A549 (cell line): ENCODE measurements at regions not wholly inside any gene's neighbourhood (a gene's known extent, or its start where the extent isn't known, plus 50 kb on each side); places are given as distances from the start of the nearest gene placed in this dataset.

Experiments
- ATAC-seq, 2 experiments: fragments of 200-7000 bp in 1 of 2; fragments of >200 bp in 1 of 2; cut with Nextera tagmentation in 1 of 2; cut with Tn5 transposase in 1 of 2; 3 replicates each; pipeline versions ENCODE4 v1.8.0 to v1.9.1; 2018 to 2020; ENCODE audit warnings: mild to moderate bottlenecking in 1 of 2, moderate library complexity in 1 of 2
- CTCF ChIA-PET: fragments of 300-600 bp; sonication (Branson Sonifier 250); formaldehyde crosslinking; extraction: SDS; loops from one replicate; lab custom pipeline; 2021; ENCODE audit warnings: antibody characterized with exemption, inconsistent platforms; lab: Yijun Ruan, JAX
- POLR2A ChIA-PET: fragments of 350-600 bp; formaldehyde crosslinking; extraction: SDS; loops from one replicate; lab custom pipeline; 2021; ENCODE audit warnings: antibody characterized with exemption, inconsistent platforms; lab: Yijun Ruan, JAX
- DNase-seq, 2 experiments: peaks; one replicate each; pipeline versions ENCODE4 v3.0.0 to v3.0.0-alpha.2; 2011 to 2016; ENCODE audit warnings: low read depth in 1 of 2, low spot score in 1 of 2
- FAIRE-seq: peaks from 2 replicates; lab custom pipeline; 2011; peaks lifted over from hg19 to GRCh38; lab: Jason Lieb, UNC
- H3K27ac ChIP-seq, 2 experiments: fragments of >200 bp; sonication (Bioruptor Twin); formaldehyde crosslinking; 3 replicates each; pipeline ENCODE4 v1.5.1; 2016 to 2017
- H3K4me1 ChIP-seq: fragments of >200 bp; sonication (Bioruptor Twin); formaldehyde crosslinking; 3 replicates; pipeline ENCODE4 v1.6.1; 2016
- H3K4me2 ChIP-seq: fragments of >200 bp; sonication (Bioruptor Twin); formaldehyde crosslinking; 3 replicates; pipeline ENCODE4 v1.6.1; 2016
- H3K4me3 ChIP-seq: fragments of >200 bp; sonication (Bioruptor Twin); formaldehyde crosslinking; 3 replicates; pipeline ENCODE4 v1.5.1; 2016
- H3K9me3 ChIP-seq: fragments of >200 bp; sonication (Bioruptor Twin); formaldehyde crosslinking; 3 replicates; pipeline ENCODE4 v1.6.1; 2016
- CHD2 ChIP-seq: fragments of 150-350 bp; IDR thresholded peaks from 2 replicates; pipeline ENCODE4 v1.6.1; 2014; ENCODE audit warnings: low read length; ENCODE audit not compliant: partially characterized antibody
- EHMT2 ChIP-seq: fragments of 200-600 bp; sonication (generic); IDR thresholded peaks from 2 replicates; pipeline ENCODE4 v1.6.1; 2016; ENCODE audit warnings: antibody characterized with exemption, low read depth, mild to moderate bottlenecking, moderate library complexity
- ESRRA ChIP-seq: fragments of 150-350 bp; IDR thresholded peaks from 2 replicates; pipeline ENCODE4 v1.6.1; 2014; ENCODE audit warnings: mild to moderate bottlenecking, low read length, borderline replicate concordance
- FOSB ChIP-seq: fragments of 250-450 bp; sonication (Bioruptor Pico); IDR thresholded peaks from 2 replicates; pipeline ENCODE4 v1.5.0; 2020; ENCODE audit warnings: mild to moderate bottlenecking, moderate library complexity
- FOSL2 ChIP-seq, 2 experiments: fragments of 450-650 bp in 1 of 2; fragments of >200 bp in 1 of 2; sonication (Bioruptor Twin) in 1 of 2; formaldehyde crosslinking; IDR thresholded peaks; 2 replicates each; pipeline versions ENCODE4 v1.5.0 to v1.6.1; 2016 to 2020; ENCODE audit warnings: mild to moderate bottlenecking in 1 of 2, moderate library complexity in 1 of 2
- FOXS1 ChIP-seq: fragments of 250-450 bp; sonication (Bioruptor Pico); IDR thresholded peaks from 2 replicates; pipeline ENCODE4 v1.5.0; 2020; ENCODE audit warnings: mild to moderate bottlenecking, moderate library complexity
- HDAC2 ChIP-seq: fragments of 200-600 bp; sonication (generic); IDR thresholded peaks from 2 replicates; pipeline ENCODE4 v1.6.1; 2016
- HEYL ChIP-seq: fragments of 250-450 bp; sonication (Bioruptor Pico); IDR thresholded peaks from 2 replicates; pipeline ENCODE4 v1.8.0; 2021; ENCODE audit warnings: mild to moderate bottlenecking, moderate library complexity
- KDM1A ChIP-seq: fragments of 200-600 bp; sonication (generic); IDR thresholded peaks from 2 replicates; pipeline ENCODE4 v1.6.1; 2016; ENCODE audit warnings: low read depth, mild to moderate bottlenecking
- KDM5A ChIP-seq: fragments of 200-600 bp; sonication (generic); IDR thresholded peaks from 2 replicates; pipeline ENCODE4 v1.6.1; 2016; ENCODE audit warnings: antibody characterized with exemption, mild to moderate bottlenecking
- MAFK ChIP-seq: fragments of 450-650 bp; IDR thresholded peaks from 2 replicates; pipeline ENCODE4 v1.6.1; 2014; ENCODE audit not compliant: partially characterized antibody
- MYC ChIP-seq: IDR thresholded peaks from 2 replicates; pipeline ENCODE4 v1.6.1; 2012; ENCODE audit warnings: mild to moderate bottlenecking, inconsistent platforms, low read length, improper control_type of control experiment, borderline replicate concordance
- PHF8 ChIP-seq: fragments of 200-600 bp; sonication (generic); IDR thresholded peaks from 2 replicates; pipeline ENCODE4 v1.6.1; 2016; ENCODE audit warnings: low read depth, mild to moderate bottlenecking, antibody characterized with exemption, moderate library complexity, borderline replicate concordance
- SMC3 ChIP-seq: fragments of >200 bp; sonication (Bioruptor Twin); formaldehyde crosslinking; IDR thresholded peaks from 3 replicates; pipeline ENCODE4 v1.6.1; 2018; ENCODE audit warnings: inconsistent platforms
- SREBF2 ChIP-seq: fragments of 450-650 bp; IDR thresholded peaks from 2 replicates; pipeline ENCODE4 v1.6.1; 2014; ENCODE audit warnings: mild to moderate bottlenecking, moderate library complexity
- TFCP2L1 ChIP-seq: fragments of 250-450 bp; sonication (Bioruptor Pico); IDR thresholded peaks from 2 replicates; pipeline ENCODE4 v1.5.0; 2021; ENCODE audit warnings: mild to moderate bottlenecking
- TP53 ChIP-seq: fragments of 250-450 bp; sonication (Bioruptor Pico); IDR thresholded peaks from 2 replicates; pipeline ENCODE4 v1.5.0; 2021; ENCODE audit warnings: mild to moderate bottlenecking, moderate library complexity
- ZFP36 ChIP-seq: fragments of 450-650 bp; IDR thresholded peaks from 2 replicates; pipeline ENCODE4 v1.6.1; 2014; ENCODE audit warnings: borderline replicate concordance; ENCODE audit not compliant: partially characterized antibody
- ZNF302 ChIP-seq: fragments of 250-450 bp; sonication (Bioruptor Pico); IDR thresholded peaks from 2 replicates; pipeline ENCODE4 v1.9.0; 2021; ENCODE audit warnings: inconsistent platforms, mild to moderate bottlenecking, moderate library complexity
- WGBS: methylation state at CpG from one replicate; pipeline ENCODE4 v1.1.6; 2017; ENCODE audit errors: missing lambda C conversion rate; 5-methylcytosine and 5-hydroxymethylcytosine counted together
- TF ChIP-seq, protein P1 (sequence below): IDR thresholded peaks from 2 replicates; pipeline ENCODE4 v1.6.1; 2012

DNA sequence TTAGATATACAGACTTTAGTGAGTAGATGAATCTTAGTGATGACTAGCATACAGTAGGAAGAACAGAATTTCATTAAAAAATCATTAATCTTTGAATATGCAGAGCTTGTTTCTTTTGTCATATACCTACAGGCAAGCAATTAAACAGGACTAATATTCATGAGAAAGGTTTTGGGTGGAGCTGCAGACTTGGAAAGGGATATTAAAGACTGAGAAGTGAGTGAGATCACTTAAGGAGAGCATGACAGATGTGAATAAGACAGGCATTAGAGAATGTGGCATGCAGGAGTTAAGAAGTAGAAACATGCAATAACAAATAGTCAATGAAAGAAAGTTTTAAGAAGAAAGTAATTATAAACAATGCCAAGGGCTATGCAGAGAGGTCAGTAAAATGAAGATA is 187.7 kb downstream of the TMTC3 start:
- Histone ChIP-seq H3K4me3 (no peak overlapping the region), H3K9me3 (no peaks in the 10 kb centered on the region), H3K4me2 (no peak overlapping the region), H3K4me1 (peaks cover 12% of the 10 kb centered on the region), H3K27ac (no peak overlapping the region)
- DNase-seq = no peak
- ChIA-PET CTCF (no interaction called here), POLR2A (no interaction called here)
- TF ChIP-seq TP53 (CRISPR knock-in tag) (no peak), HDAC2 (no peak), SMC3 (no peak), KDM5A (no peak), MYC (no peak), HEYL (no peak), FOSL2 (IDR thresholded peaks at IDR 0.05) (no peak), FOSL2 (CRISPR knock-in tag; IDR thresholded peaks at IDR 0.05) (no peak), ZFP36 (no peak), TFCP2L1 (CRISPR knock-in tag) (no peak)
- no peak for FAIRE-seq
- ATAC-seq = no peak

DNA sequence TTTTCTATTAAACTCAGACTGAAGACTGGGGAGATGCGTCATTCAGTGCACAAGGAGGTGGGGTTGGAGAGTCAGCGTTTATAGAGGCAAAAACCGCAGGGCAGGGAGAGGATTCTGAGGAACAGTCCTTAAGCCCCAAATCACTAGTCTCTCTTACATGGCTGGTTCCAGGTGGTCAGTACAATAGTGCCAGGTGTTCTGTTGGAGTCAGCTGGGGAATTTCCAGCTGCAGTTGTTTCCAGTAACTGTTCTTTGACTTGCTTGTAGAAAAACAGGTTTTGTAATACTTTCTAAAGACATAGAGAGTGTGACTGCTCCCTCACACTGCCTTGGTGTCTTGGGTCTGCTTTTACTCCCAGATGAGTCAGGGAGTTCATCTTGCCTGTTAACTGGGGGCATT is 192.2 kb downstream of the TMTC3 start:
- WGBS = 82% methylated on average over 3 of the region's 3 CpGs
- ChIA-PET POLR2A (no interaction called here), CTCF (interaction anchor here (2.7 kb wide), 1 partner anchor 9 kb away, joined by 8 read pairs; no protein-coding TSS in a partner anchor)
- FAIRE-seq = no peak
- H3K27ac ChIP-seq = no peak overlapping the region
- H3K4me1 ChIP-seq = no peaks in the 10 kb centered on the region
- TF ChIP-seq ZNF302 (CRISPR knock-in tag) = no peak
- no peak for TF ChIP-seq KDM1A
- no peak for TF ChIP-seq PHF8
- no peak for TF ChIP-seq CHD2
- no peak for TF ChIP-seq SREBF2
- TF ChIP-seq FOSL2 (IDR thresholded peaks at IDR 0.05) = no peak
- TF ChIP-seq FOSL2 (CRISPR knock-in tag; IDR thresholded peaks at IDR 0.05) = no peak
- no peak for DNase-seq
- ATAC-seq = no peak
- H3K9me3 ChIP-seq = no peaks in the 10 kb centered on the region
- no peak overlapping the region for H3K4me3 ChIP-seq
- H3K4me2 ChIP-seq = no peak overlapping the region

DNA sequence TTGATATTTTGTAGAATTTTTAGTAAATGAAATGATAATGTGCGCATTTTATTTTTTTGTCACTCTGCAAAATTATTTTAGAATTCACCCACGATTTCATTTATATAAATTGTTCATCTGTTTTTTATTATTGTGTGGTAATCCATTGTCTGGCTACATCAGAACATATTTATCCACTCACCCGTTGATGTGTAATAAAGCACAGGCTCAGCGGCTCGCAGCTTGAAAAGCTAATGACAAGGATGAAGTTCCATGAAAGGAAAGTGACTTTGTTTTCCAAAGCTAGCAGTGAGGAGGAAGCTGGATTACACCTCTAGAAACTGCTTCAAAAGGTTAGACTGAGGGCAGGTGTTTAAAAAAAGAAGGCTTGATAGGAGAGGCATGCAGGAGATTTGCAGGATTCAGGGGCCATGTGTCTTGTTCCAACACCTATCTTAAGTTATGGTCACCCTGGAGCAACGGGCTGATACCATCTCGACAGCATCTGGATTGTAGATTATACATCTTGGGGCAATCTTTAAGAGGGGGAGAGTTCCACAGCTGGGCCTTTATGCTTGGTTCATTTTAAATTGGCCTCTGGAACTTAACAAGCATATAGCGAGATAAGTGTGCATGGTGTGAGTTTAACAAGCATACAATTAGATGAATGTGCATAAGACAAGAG is 194.1 kb downstream of the TMTC3 start:
- ChIA-PET POLR2A (no interaction called here), CTCF (interaction anchor here (2.7 kb wide), 1 partner anchor 11 kb away, joined by 8 read pairs; no protein-coding TSS in a partner anchor)

DNA sequence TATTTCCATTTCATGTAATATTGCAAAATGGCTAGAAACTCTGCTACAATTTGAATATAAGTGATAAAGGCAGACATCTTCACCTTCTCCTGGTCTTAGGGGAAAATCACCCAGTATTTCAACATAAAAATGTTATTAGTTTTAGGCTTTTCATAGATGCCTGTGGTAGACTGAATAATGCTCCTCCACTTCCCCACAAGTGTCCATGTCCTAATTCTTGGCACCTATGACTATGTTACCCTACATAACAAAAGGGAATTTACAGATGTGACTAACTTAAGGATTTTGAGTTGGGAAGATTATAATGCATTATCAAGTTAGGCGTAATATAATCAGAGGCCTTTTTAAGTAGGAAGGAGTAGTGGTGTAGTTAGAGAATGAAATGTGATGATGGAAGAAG is 196.4 kb downstream of the TMTC3 start:
- WGBS = 2% methylated on average over 1 of the region's 1 CpG
- TF ChIP-seq TFCP2L1 (CRISPR knock-in tag) (no peak), ESRRA (no peak), MAFK (no peak), FOSB (CRISPR knock-in tag) (no peak), KDM5A (no peak), EHMT2 (no peak), FOXS1 (CRISPR knock-in tag) (no peak)
- TF ChIP-seq, protein P1, sequence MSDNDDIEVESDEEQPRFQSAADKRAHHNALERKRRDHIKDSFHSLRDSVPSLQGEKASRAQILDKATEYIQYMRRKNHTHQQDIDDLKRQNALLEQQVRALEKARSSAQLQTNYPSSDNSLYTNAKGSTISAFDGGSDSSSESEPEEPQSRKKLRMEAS = no peak
- no peak overlapping the region for H3K4me2 ChIP-seq
- CTCF ChIA-PET = no interaction called here
- no peaks in the 10 kb centered on the region for H3K4me1 ChIP-seq
- ATAC-seq = no peak
- POLR2A ChIA-PET = no interaction called here
- FAIRE-seq = no peak
- H3K4me3 ChIP-seq = no peak overlapping the region
- H3K9me3 ChIP-seq = no peaks in the 10 kb centered on the region
- no peak overlapping the region for H3K27ac ChIP-seq
- no peak for DNase-seq

More for the DNA sequence above, 194.1 kb downstream of the TMTC3 start:
- WGBS = 65% methylated on average over 8 of the region's 8 CpGs
- ATAC-seq (no peak), FAIRE-seq (no peak), DNase-seq (no peak)
- Histone ChIP-seq H3K4me3 (no peak overlapping the region), H3K4me1 (no peaks in the 10 kb centered on the region), H3K27ac (no peak overlapping the region), H3K9me3 (no peaks in the 10 kb centered on the region), H3K4me2 (no peak overlapping the region)
- TF ChIP-seq PHF8 (no peak), ZFP36 (no peak)
